ENCODE measurements at regions not wholly inside any gene's neighbourhood (a gene's known extent, or its start where the extent isn't known, plus 50 kb on each side); places are given as distances from the start of the nearest gene placed in this dataset.

DNA sequence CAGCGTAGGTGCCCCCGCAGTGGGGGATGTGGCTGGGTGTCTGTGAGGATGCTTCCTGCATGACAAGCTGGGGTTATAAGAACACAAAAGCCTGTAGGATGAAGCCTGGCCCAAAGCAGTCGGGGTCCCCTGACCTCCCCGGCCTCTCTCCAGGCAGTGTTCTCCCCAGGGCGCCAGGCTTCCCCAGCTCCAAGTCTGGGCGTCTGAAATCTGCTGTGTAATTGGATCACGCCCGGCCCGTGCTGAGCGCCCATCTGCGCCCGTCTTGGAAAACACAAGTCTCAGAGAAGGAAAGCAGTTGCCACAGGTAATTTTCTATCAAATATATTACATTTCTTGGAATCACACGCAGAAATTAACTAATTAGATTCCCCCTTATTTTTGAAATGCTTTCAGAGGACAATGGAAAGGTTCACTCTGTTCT lies 233.3 kb downstream of the CTTN start:
- Mint-ChIP-seq H3K4me1 (ENCODE audit: low read depth) (peaks cover 2% of the 10 kb centered on the region), H3K36me3 (ENCODE audit: low read depth) (no peaks in the 10 kb centered on the region), H3K4me3 (no peak overlapping the region), H3K27me3 (ENCODE audit: low read depth) (no peaks in the 10 kb centered on the region), H3K9me3 (ENCODE audit: insufficient read depth) (no peaks in the 10 kb centered on the region), H3K27ac (no peak overlapping the region)
- ATAC-seq, result no peak
- CTCF ChIA-PET, result no interaction called here
- POLR2A ChIA-PET, result no interaction called here
- DNase-seq, result no peak

DNA sequence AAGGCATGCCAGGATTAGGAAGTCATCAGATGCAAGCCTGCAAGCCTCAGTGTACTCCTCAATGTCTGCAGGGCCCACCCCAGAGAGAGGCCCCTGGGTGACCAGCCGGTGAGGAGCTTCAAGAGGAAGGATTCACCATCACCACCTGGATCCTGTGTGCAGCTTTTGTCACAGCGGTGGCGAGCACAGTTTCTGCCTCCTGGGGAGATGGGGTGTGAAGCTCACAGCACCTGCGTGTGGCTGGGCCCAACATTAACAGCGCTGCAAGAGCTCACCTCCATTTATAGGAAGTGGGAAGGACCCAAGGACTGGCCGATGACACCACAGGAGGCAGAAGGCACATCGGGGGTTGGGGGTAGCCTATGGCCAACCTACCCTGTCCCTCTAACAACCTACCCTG lies 235.3 kb downstream of the CTTN start:
- H3K4me1 Mint-ChIP-seq (ENCODE audit: low read depth), result peaks cover 2% of the 10 kb centered on the region
- no peak overlapping the region for H3K4me3 Mint-ChIP-seq
- ChIA-PET CTCF (no interaction called here), POLR2A (no interaction called here)
- no peak overlapping the region for H3K27ac Mint-ChIP-seq
- no peak for ATAC-seq
- DNase-seq, result no peak
- H3K9me3 Mint-ChIP-seq (ENCODE audit: insufficient read depth), result no peaks in the 10 kb centered on the region
- no peaks in the 10 kb centered on the region for H3K27me3 Mint-ChIP-seq (ENCODE audit: low read depth)
- no peaks in the 10 kb centered on the region for H3K36me3 Mint-ChIP-seq (ENCODE audit: low read depth)

DNA sequence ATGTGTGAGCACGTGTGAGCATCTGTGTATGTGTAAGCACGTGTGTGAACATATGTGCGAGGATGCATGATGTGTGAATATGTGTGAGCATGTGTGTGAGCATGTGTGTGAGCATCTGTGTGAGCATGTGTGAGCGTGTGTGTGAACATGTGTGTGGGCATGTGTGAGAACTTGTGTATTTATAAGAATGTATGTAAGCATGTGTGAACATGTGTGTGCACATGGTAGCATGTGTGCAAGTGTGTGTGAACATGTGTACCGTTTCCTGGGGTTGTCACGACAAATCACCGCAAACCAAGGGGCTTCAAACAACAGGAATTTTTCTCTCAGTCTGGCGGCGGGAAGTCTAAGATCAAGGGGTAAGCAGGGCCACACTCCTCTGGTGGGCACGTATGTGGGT lies 238.3 kb downstream of the CTTN start:
- no peaks in the 10 kb centered on the region for H3K27me3 Mint-ChIP-seq (ENCODE audit: low read depth)
- no peaks in the 10 kb centered on the region for H3K36me3 Mint-ChIP-seq (ENCODE audit: low read depth)
- H3K4me3 Mint-ChIP-seq, result no peak overlapping the region
- H3K4me1 Mint-ChIP-seq (ENCODE audit: low read depth), result no peaks in the 10 kb centered on the region
- CTCF ChIA-PET, result no interaction called here
- no peak overlapping the region for H3K27ac Mint-ChIP-seq
- ATAC-seq (no peak), DNase-seq (no peak)
- no peaks in the 10 kb centered on the region for H3K9me3 Mint-ChIP-seq (ENCODE audit: insufficient read depth)
- POLR2A ChIA-PET, result no interaction called here

DNA sequence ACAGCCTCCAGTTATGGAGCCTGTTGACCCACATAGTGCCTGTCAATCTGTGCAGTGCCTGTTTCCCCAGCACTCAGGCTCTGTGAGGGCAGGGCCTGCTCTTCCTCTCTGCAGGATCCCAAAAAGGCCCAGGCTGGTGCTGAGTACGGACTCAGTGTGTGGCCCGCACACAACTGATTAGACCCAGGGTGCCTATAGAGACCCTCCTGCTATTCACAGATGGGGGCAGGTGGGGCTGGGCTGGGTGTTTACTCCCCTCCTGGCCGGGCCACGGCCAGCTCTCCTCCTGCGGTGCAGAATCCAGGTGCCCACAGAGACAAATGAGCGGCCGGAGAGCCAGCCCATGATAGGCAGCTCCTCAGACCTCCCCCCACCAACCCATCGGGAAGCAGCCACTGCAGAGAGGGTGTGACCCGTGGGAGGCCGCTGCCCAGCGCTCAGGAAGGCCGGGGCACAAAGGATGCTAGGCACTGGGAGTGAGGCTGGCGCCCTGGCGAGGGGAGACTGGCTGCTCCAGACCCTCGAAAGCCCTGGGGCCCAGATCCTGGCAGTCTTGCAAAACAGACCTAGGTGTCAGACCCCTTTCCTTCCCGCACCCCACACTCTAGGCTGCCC lies 239.0 kb downstream of the CTTN start:
- no peaks in the 10 kb centered on the region for H3K27me3 Mint-ChIP-seq (ENCODE audit: low read depth)
- no peak overlapping the region for H3K4me3 Mint-ChIP-seq
- ChIA-PET POLR2A (no interaction called here), CTCF (no interaction called here)
- DNase-seq (no peak), ATAC-seq (no peak)
- no peaks in the 10 kb centered on the region for H3K4me1 Mint-ChIP-seq (ENCODE audit: low read depth)
- H3K36me3 Mint-ChIP-seq (ENCODE audit: low read depth), result no peaks in the 10 kb centered on the region
- no peak overlapping the region for H3K27ac Mint-ChIP-seq
- H3K9me3 Mint-ChIP-seq (ENCODE audit: insufficient read depth), result no peaks in the 10 kb centered on the region

DNA sequence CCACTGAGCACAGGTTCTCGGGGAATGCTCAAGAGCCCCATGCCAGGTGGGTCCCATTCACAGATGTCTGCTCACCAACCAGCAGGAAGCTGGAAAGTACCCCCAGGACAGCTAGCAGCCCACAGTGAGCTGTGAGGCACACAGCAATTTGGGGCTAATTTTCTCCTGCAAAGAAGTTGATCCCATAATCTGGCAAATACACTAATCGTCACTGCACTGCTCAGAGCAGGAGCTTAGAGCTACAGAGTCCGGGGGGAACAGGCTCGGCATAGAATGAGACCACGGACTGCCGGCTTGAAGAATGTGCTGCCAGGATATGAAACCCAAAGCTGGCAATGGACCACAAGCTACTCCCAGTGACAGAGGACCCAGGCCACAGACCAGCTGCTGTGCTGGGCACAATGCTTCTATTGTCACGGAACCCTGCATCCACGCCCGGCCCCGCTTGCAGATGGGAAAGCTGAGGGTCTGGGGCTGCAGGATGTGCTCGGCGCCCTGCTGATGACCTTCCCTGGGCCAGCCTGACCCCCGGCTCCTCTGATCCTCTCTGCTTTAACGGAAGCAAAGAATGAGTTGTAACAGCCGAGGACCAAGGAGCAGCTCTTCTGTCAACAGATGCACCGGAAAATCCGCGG lies 239.7 kb downstream of the CTTN start:
- ATAC-seq, result no peak
- CTCF ChIA-PET, result no interaction called here
- no peak overlapping the region for H3K27ac Mint-ChIP-seq

DNA sequence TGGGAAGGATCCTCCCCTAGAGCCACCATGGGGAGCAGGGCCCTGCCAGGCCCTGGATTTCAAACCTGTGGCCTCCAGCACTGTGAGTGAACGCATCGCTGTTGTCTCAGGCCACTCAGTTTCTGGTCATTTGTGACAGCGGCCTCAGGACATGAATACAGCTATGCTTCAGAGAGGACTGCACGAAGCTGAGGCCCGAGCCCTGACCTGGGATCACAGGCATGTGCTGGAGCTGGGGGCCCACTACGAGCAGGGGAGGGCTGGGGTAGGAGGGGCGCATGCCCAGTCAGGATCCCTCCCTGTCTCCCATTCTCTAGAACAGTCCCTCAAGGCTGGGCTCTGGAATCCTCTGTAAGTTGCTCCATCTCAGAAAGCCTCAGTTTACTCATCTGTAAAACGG lies 242.1 kb downstream of the CTTN start:
- DNase-seq, result no peak
- ChIA-PET POLR2A (no interaction called here), CTCF (no interaction called here)
- Mint-ChIP-seq H3K27ac (no peak overlapping the region), H3K4me3 (no peak overlapping the region), H3K4me1 (ENCODE audit: low read depth) (no peaks in the 10 kb centered on the region), H3K9me3 (ENCODE audit: insufficient read depth) (no peaks in the 10 kb centered on the region), H3K36me3 (ENCODE audit: low read depth) (no peaks in the 10 kb centered on the region), H3K27me3 (ENCODE audit: low read depth) (no peaks in the 10 kb centered on the region)
- no peak for ATAC-seq

More for the DNA sequence above, 239.7 kb downstream of the CTTN start:
- Mint-ChIP-seq H3K4me3 (no peak overlapping the region), H3K9me3 (ENCODE audit: insufficient read depth) (no peaks in the 10 kb centered on the region), H3K27me3 (ENCODE audit: low read depth) (no peaks in the 10 kb centered on the region), H3K4me1 (ENCODE audit: low read depth) (no peaks in the 10 kb centered on the region), H3K36me3 (ENCODE audit: low read depth) (no peaks in the 10 kb centered on the region)
- POLR2A ChIA-PET, result no interaction called here
- DNase-seq, result no peak

DNA sequence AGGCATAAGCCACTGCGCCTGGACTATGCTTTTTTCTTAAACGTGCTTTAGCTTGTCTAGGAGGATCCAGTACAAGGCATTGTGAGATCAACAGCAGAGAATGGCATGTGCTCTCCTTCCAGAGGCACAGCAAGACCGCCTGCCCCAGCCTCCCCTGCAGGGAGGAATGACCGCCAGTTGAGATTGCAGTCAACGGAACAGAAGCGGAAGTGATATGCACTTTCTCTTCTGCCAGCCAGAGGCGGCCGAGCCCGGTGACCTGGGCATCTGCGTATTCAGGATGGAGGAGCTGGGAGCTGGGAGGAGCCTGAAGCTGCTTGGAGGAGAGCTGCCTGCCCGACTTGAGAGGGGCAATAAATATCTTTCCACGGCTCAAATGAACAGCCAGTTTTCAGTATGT lies 243.0 kb downstream of the CTTN start:
- no peak for DNase-seq
- CTCF ChIA-PET, result no interaction called here
- no peaks in the 10 kb centered on the region for H3K4me1 Mint-ChIP-seq (ENCODE audit: low read depth)
- no peaks in the 10 kb centered on the region for H3K9me3 Mint-ChIP-seq (ENCODE audit: insufficient read depth)
- H3K4me3 Mint-ChIP-seq, result no peak overlapping the region
- no peaks in the 10 kb centered on the region for H3K27me3 Mint-ChIP-seq (ENCODE audit: low read depth)
- H3K36me3 Mint-ChIP-seq (ENCODE audit: low read depth), result no peaks in the 10 kb centered on the region
- no peak for ATAC-seq
- POLR2A ChIA-PET, result no interaction called here
- H3K27ac Mint-ChIP-seq, result no peak overlapping the region

DNA sequence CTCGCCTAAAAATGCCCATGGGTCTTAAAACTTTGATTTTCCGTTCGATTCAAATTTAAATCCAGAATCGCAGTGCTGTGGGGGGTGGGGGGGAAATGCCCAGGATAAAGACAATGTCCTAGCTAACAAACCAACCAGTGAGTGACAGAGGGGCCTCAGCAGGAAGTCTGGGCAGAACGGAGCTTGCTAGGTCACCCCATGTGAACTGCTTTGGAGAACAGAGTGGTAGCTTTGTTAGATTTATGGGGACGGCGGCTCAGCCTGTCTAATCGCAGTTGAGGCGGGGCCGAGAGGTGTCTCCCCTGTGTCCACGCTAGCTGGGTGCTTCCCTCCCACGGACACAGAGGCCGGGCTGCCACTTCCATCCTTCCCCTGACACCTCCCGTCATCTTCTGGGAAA lies 243.9 kb downstream of the CTTN start:
- H3K9me3 Mint-ChIP-seq (ENCODE audit: insufficient read depth), result no peaks in the 10 kb centered on the region
- DNase-seq, result no peak
- ChIA-PET POLR2A (no interaction called here), CTCF (no interaction called here)
- no peaks in the 10 kb centered on the region for H3K36me3 Mint-ChIP-seq (ENCODE audit: low read depth)
- peaks cover 2% of the 10 kb centered on the region for H3K27me3 Mint-ChIP-seq (ENCODE audit: low read depth)
- H3K27ac Mint-ChIP-seq, result no peak overlapping the region
- H3K4me1 Mint-ChIP-seq (ENCODE audit: low read depth), result no peaks in the 10 kb centered on the region
- no peak for ATAC-seq
- no peak overlapping the region for H3K4me3 Mint-ChIP-seq

DNA sequence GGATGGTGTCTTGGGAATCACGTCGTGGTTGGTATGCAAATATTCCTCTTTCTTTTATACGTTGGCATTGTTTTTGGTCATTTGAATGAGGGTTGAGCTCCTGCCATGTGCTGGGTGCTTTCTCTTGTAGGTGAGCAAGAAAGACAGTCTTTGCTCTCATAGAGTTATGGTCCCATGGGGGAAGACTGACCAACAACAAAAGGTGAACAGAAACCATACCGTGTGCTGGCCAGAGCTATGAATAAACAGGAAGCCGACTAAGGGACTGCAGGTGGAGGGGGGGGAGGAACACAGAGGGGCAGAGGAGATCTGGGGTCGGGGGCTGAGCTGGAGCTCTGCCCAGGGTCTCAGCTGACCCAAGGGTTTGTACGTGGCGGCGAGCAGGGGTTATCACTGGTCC lies 245.3 kb downstream of the CTTN start:
- CTCF ChIA-PET, result no interaction called here
- POLR2A ChIA-PET, result no interaction called here
- Mint-ChIP-seq H3K9me3 (ENCODE audit: insufficient read depth) (no peaks in the 10 kb centered on the region), H3K27ac (no peak overlapping the region), H3K4me1 (ENCODE audit: low read depth) (no peaks in the 10 kb centered on the region), H3K4me3 (no peak overlapping the region), H3K27me3 (ENCODE audit: low read depth) (peaks cover 2% of the 10 kb centered on the region), H3K36me3 (ENCODE audit: low read depth) (no peaks in the 10 kb centered on the region)
- ATAC-seq (no peak), DNase-seq (no peak)

DNA sequence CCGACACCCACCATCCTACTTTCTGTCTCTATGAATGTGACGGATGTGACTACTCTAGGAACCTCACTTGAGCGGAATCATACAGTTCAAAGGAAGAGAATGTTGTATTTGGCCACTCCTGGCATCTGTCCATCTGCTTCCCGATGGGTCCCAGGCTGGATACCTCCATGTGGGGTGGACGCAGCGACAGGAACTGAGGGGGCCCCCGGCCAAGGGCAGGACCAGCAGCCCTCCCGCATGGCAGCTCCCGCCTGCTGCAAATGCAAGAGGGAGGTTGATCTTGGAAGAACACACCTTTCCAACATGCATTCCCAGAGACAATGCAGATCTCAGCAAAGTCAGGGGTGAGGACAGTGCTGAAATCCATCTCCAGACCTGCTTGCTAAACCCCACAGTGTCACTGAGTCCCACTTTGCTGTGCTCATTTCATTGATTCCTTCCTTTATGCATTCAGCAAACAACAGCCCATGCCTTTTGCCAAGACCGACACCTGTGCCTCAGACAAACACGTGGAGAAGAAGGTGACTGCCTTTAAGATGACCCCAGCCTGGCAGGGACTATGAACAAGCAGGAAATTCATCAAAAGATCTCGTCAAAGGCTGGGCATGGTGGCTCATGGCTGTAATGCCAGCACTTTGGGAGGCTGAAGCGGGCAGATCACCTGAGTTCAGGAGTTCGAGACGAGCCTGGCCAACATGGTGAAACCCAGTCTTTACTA lies 246.2 kb downstream of the CTTN start:
- H3K4me1 Mint-ChIP-seq (ENCODE audit: low read depth), result no peaks in the 10 kb centered on the region
- H3K9me3 Mint-ChIP-seq (ENCODE audit: insufficient read depth), result no peaks in the 10 kb centered on the region
- no peak for DNase-seq
- ChIA-PET POLR2A (interaction anchor here (0.6 kb wide), 1 partner anchor 371 kb away, joined by 6 read pairs; no protein-coding TSS in a partner anchor), CTCF (no interaction called here)
- ATAC-seq, result no peak
- no peaks in the 10 kb centered on the region for H3K36me3 Mint-ChIP-seq (ENCODE audit: low read depth)
- peaks cover 2% of the 10 kb centered on the region for H3K27me3 Mint-ChIP-seq (ENCODE audit: low read depth)
- H3K27ac Mint-ChIP-seq, result no peak overlapping the region
- no peak overlapping the region for H3K4me3 Mint-ChIP-seq

DNA sequence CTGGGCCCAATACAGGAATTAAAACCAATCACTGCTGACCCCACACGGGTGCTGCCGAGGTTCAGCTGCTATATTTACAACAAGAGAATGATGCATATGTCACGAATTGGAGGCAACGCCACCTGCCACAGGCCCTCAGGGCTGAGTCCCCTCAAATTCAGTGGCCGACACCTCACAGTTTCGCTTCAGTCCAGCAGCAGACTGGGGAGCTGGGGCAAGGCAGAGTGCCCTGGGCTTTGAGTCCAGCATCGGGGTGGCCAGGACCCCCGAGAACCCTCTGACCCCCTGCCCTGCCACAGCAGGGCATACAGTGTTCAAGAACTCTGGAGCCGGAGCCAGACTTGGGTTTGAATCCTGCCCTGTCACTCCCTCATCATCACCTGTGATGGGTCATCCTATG lies 247.2 kb downstream of the CTTN start:
- ChIA-PET POLR2A (no interaction called here), CTCF (no interaction called here)
- H3K4me1 Mint-ChIP-seq (ENCODE audit: low read depth), result no peaks in the 10 kb centered on the region
- H3K4me3 Mint-ChIP-seq, result no peak overlapping the region
- no peaks in the 10 kb centered on the region for H3K9me3 Mint-ChIP-seq (ENCODE audit: insufficient read depth)
- H3K36me3 Mint-ChIP-seq (ENCODE audit: low read depth), result no peaks in the 10 kb centered on the region
- peaks cover 2% of the 10 kb centered on the region for H3K27me3 Mint-ChIP-seq (ENCODE audit: low read depth)
- ATAC-seq, result no peak
- no peak for DNase-seq
- H3K27ac Mint-ChIP-seq, result no peak overlapping the region

DNA sequence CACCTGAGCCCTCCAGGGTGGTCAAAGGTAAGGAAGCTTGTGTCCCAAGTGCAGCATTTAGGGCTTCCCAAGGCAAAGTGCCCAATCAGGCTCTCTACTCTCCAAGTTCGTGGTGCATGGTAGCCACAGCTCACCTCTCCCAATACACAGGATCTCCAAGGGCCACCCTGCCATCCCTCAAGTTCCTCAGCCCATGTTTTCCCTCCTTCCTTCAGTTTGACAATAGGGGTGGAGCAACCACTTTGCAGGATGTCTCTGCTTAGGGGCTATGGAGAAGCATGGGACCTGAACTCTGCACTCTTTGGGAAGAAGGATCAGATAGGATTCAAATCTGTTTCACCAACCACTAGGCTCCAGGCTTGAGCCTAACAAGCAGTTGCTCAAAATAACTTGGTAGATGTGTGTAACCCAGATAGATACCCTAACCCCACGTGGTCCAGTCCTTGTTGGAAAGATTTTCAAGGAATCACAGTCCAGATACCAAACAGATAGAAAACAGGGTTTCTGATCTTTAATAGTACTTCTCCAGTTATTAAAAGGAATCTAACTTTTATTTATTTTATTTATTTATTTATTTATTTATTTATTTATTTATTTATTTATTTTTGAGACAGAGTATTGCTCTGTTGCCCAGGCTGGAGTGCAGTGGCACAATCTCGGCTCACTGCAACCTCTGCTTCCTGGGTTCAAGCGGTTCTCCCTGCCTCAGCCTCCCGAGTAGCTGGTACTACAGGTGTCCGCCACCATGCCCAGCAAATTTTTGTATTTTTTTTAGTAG lies 248.1 kb downstream of the CTTN start:
- Mint-ChIP-seq H3K36me3 (ENCODE audit: low read depth) (no peaks in the 10 kb centered on the region), H3K4me3 (no peak overlapping the region), H3K4me1 (ENCODE audit: low read depth) (no peaks in the 10 kb centered on the region), H3K27ac (no peak overlapping the region), H3K27me3 (ENCODE audit: low read depth) (peaks cover 2% of the 10 kb centered on the region), H3K9me3 (ENCODE audit: insufficient read depth) (no peaks in the 10 kb centered on the region)
- ATAC-seq (no peak), DNase-seq (no peak)
- ChIA-PET POLR2A (no interaction called here), CTCF (no interaction called here)

All from activated CD8-positive, alpha-beta T cell treated with anti-CD3 and anti-CD28 coated beads, Interleukin-2, amount 10 ng/mL, durations not matched to agents 7 days and 5 days (primary cell).